MM.1S (cell line): ENCODE measurements at regions not wholly inside any gene's neighbourhood (a gene's known extent, or its start where the extent isn't known, plus 50 kb on each side); places are given as distances from the start of the nearest gene placed in this dataset.

Source experiments
- DNase-seq: peaks from one replicate; pipeline ENCODE4 v3.0.0-alpha.2; 2015
- H2AFZ ChIP-seq: fragments of 300-600 bp; sonication (generic); 2 replicates; pipeline ENCODE4 v1.6.0; 2016; ENCODE audit warnings: antibody characterized with exemption, low read length
- H3F3A ChIP-seq: fragments of 300-600 bp; sonication (generic); 2 replicates; pipeline ENCODE4 v1.6.1; 2016; ENCODE audit warnings: mild to moderate bottlenecking, antibody characterized with exemption, low read length, moderate library complexity, mixed read lengths; ENCODE audit not compliant: insufficient read depth
- H3K27ac ChIP-seq: fragments of 300-600 bp; sonication (generic); 2 replicates; pipeline ENCODE4 v1.5.1; 2016; ENCODE audit warnings: mild to moderate bottlenecking, low read length
- H3K27me3 ChIP-seq: fragments of 300-600 bp; sonication (generic); replicated peaks from 2 replicates; pipeline ENCODE4 v1.6.0; 2016; ENCODE audit warnings: low read length; ENCODE audit not compliant: insufficient read depth
- H3K36me3 ChIP-seq: fragments of 300-600 bp; sonication (generic); replicated peaks from 2 replicates; pipeline ENCODE4 v1.6.1; 2016; ENCODE audit warnings: mild to moderate bottlenecking, low read length, mixed read lengths; ENCODE audit not compliant: insufficient read depth
- H3K4me1 ChIP-seq: fragments of 300-600 bp; sonication (generic); 2 replicates; pipeline ENCODE4 v1.6.1; 2016; ENCODE audit warnings: low read length, mixed read lengths
- H3K4me2 ChIP-seq: fragments of 300-600 bp; sonication (generic); 2 replicates; pipeline ENCODE4 v1.6.0; 2016; ENCODE audit warnings: low read depth, low read length
- H3K4me3 ChIP-seq: fragments of 300-600 bp; sonication (generic); 2 replicates; pipeline ENCODE4 v1.5.1; 2016; ENCODE audit warnings: low read length, mixed read lengths
- H3K79me2 ChIP-seq: fragments of 300-600 bp; sonication (generic); 2 replicates; pipeline ENCODE4 v1.6.1; 2016; ENCODE audit warnings: mixed run types, low read length, mixed read lengths
- H3K9ac ChIP-seq: fragments of 300-600 bp; sonication (generic); 2 replicates; pipeline ENCODE4 v1.6.1; 2016; ENCODE audit warnings: low read length, mixed read lengths
- H3K9me2 ChIP-seq: fragments of 300-600 bp; sonication (generic); replicated peaks from 2 replicates; pipeline ENCODE4 v1.6.1; 2016; ENCODE audit warnings: mild to moderate bottlenecking, low read length, mixed read lengths; ENCODE audit not compliant: insufficient read depth
- H3K9me3 ChIP-seq: fragments of 300-600 bp; sonication (generic); replicated peaks from 2 replicates; pipeline ENCODE4 v1.6.1; 2016; ENCODE audit warnings: mild to moderate bottlenecking, low read length, mixed read lengths; ENCODE audit not compliant: insufficient read depth
- H4K20me1 ChIP-seq: fragments of 300-600 bp; sonication (generic); 2 replicates; pipeline ENCODE4 v1.6.1; 2016; ENCODE audit warnings: mild to moderate bottlenecking, low read length, moderate library complexity, mixed read lengths; ENCODE audit not compliant: insufficient read depth
- CTCF ChIP-seq: fragments of 300-600 bp; sonication (generic); IDR thresholded peaks from 2 replicates; pipeline ENCODE4 v1.5.1; 2016; ENCODE audit warnings: antibody characterized with exemption, low read length, mixed read lengths
- EZH2 ChIP-seq: fragments of 300-600 bp; sonication (generic); optimal IDR thresholded peaks from 2 replicates; pipeline ENCODE3; 2017; ENCODE audit warnings: low read depth, mild to moderate bottlenecking, antibody characterized with exemption, low read length, mixed read lengths
- EZH2phosphoT487 ChIP-seq: fragments of 300-600 bp; sonication (generic); IDR thresholded peaks from 2 replicates; pipeline ENCODE4 v1.6.1; 2018; ENCODE audit warnings: antibody characterized with exemption, low read length

- DNase-seq = no peak
- Histone ChIP-seq H3K27me3 (peaks cover 67% of the 10 kb centered on the region), H4K20me1 (no peaks in the 10 kb centered on the region), H3K4me3 (no peak overlapping the region), H3K9me3 (no peaks in the 10 kb centered on the region), H3K4me2 (no peak overlapping the region), H2AFZ (no peak overlapping the region), H3K79me2 (no peaks in the 10 kb centered on the region), H3K27ac (no peak overlapping the region), H3K9me2 (no peaks in the 10 kb centered on the region), H3F3A (no peaks in the 10 kb centered on the region), H3K36me3 (no peaks in the 10 kb centered on the region), H3K9ac (no peak overlapping the region), H3K4me1 (no peaks in the 10 kb centered on the region)
- no peak for TF ChIP-seq EZH2
- no peak for TF ChIP-seq CTCF
- no peak for TF ChIP-seq EZH2phosphoT487
Observed at GRCh38 chr11:69423611-69424385, 57.7 kb upstream of the LINC01488 start.

GRCh38 chr11:69424748-69425147 is 56.7 kb upstream of the LINC01488 start:
- Histone ChIP-seq H3K9me2 (no peaks in the 10 kb centered on the region), H3K27me3 (peaks cover 67% of the 10 kb centered on the region), H3K79me2 (no peaks in the 10 kb centered on the region), H3K4me3 (no peak overlapping the region), H3F3A (no peaks in the 10 kb centered on the region), H3K4me1 (no peaks in the 10 kb centered on the region), H3K9ac (no peak overlapping the region), H2AFZ (no peak overlapping the region), H3K4me2 (no peak overlapping the region), H3K27ac (no peak overlapping the region), H4K20me1 (no peaks in the 10 kb centered on the region), H3K9me3 (no peaks in the 10 kb centered on the region), H3K36me3 (no peaks in the 10 kb centered on the region)
- TF ChIP-seq EZH2 (no peak), EZH2phosphoT487 (no peak), CTCF (no peak)
- DNase-seq = no peak

- H3K4me3 ChIP-seq = no peak overlapping the region
- no peaks in the 10 kb centered on the region for H3K79me2 ChIP-seq
- H3K27me3 ChIP-seq = peaks cover 68% of the 10 kb centered on the region
- no peaks in the 10 kb centered on the region for H3K36me3 ChIP-seq
- H2AFZ ChIP-seq = no peak overlapping the region
- no peak overlapping the region for H3K9ac ChIP-seq
- H3F3A ChIP-seq = no peaks in the 10 kb centered on the region
- TF ChIP-seq CTCF (no peak), EZH2phosphoT487 (no peak), EZH2 (no peak)
- H3K9me3 ChIP-seq = no peaks in the 10 kb centered on the region
- H3K27ac ChIP-seq = no peak overlapping the region
- no peaks in the 10 kb centered on the region for H3K9me2 ChIP-seq
- H3K4me1 ChIP-seq = no peaks in the 10 kb centered on the region
- no peak for DNase-seq
- no peaks in the 10 kb centered on the region for H4K20me1 ChIP-seq
- no peak overlapping the region for H3K4me2 ChIP-seq
Observed at GRCh38 chr11:69425444-69425843, 56.0 kb upstream of the LINC01488 start.
